SK-N-SH treated with all-trans-retinoic acid at 6 μM for 48 hours (cell line): ENCODE measurements at regions not wholly inside any gene's neighbourhood (a gene's known extent, or its start where the extent isn't known, plus 50 kb on each side); places are given as distances from the start of the nearest gene placed in this dataset.

ENCODE experiments used
- ATAC-seq: fragments of 200-7000 bp; cut with Tn5 transposase; 3 replicates; pipeline ENCODE4 v1.9.1; 2020; ENCODE audit warnings: mild to moderate bottlenecking, moderate library complexity
- BACH2 ChIP-seq: fragments of 250-450 bp; sonication (Bioruptor Pico); IDR thresholded peaks from 2 replicates; pipeline ENCODE4 v1.9.0; 2021; ENCODE audit warnings: mild to moderate bottlenecking, borderline replicate concordance
- CSRNP3 ChIP-seq: fragments of 250-450 bp; sonication (Bioruptor Pico); IDR thresholded peaks from 2 replicates; pipeline ENCODE4 v1.5.1; 2021; ENCODE audit warnings: mild to moderate bottlenecking, moderate library complexity
- GLIS3 ChIP-seq: fragments of 250-450 bp; sonication (Bioruptor Pico); IDR thresholded peaks from 2 replicates; pipeline ENCODE4 v1.5.0; 2020; ENCODE audit warnings: mild to moderate bottlenecking, moderate library complexity
- OSR1 ChIP-seq: fragments of 250-450 bp; sonication (Bioruptor Pico); IDR thresholded peaks from 2 replicates; pipeline ENCODE4 v1.8.0; 2022; ENCODE audit warnings: moderate library complexity, mild to moderate bottlenecking, inconsistent platforms
- PATZ1 ChIP-seq: fragments of 250-450 bp; sonication (Bioruptor Pico); IDR thresholded peaks from 2 replicates; pipeline ENCODE4 v1.8.0; 2020; ENCODE audit warnings: mild to moderate bottlenecking, moderate library complexity, borderline replicate concordance
- SNAI2 ChIP-seq: fragments of 250-450 bp; sonication (Bioruptor Pico); IDR thresholded peaks from 2 replicates; pipeline ENCODE4 v1.5.0; 2020; ENCODE audit warnings: mild to moderate bottlenecking, moderate library complexity
- TCF4 ChIP-seq: fragments of 250-450 bp; sonication (Bioruptor Pico); IDR thresholded peaks from 2 replicates; pipeline ENCODE4 v1.8.0; 2021; ENCODE audit warnings: mild to moderate bottlenecking, moderate library complexity, borderline replicate concordance
- TOX ChIP-seq: fragments of 250-450 bp; sonication (Bioruptor Pico); IDR thresholded peaks from 2 replicates; pipeline ENCODE4 v1.8.0; 2021; ENCODE audit warnings: mild to moderate bottlenecking, moderate library complexity, borderline replicate concordance
- TSHZ2 ChIP-seq: fragments of 250-450 bp; sonication (Bioruptor Pico); IDR thresholded peaks from 2 replicates; pipeline ENCODE4 v1.5.0; 2020; ENCODE audit warnings: mild to moderate bottlenecking, moderate library complexity
- ZC3H10 ChIP-seq: fragments of 250-450 bp; sonication (Bioruptor Pico); IDR thresholded peaks from 2 replicates; pipeline ENCODE4 v1.5.1; 2021; ENCODE audit warnings: mild to moderate bottlenecking, moderate library complexity
- ZFP3 ChIP-seq: fragments of 250-450 bp; sonication (Bioruptor Pico); IDR thresholded peaks from 2 replicates; pipeline ENCODE4 v1.5.0; 2020; ENCODE audit warnings: mild to moderate bottlenecking, moderate library complexity
- ZNF565 ChIP-seq: fragments of 450-650 bp; formaldehyde crosslinking; conservative IDR thresholded peaks from 2 replicates; pipeline ENCODE4 v1.5.0; 2020; ENCODE audit warnings: low read depth, mild to moderate bottlenecking, moderate library complexity

- ATAC-seq = no peak
- no peak for TF ChIP-seq CSRNP3 (CRISPR knock-in tag)
- no peak for TF ChIP-seq OSR1 (CRISPR knock-in tag)
- TF ChIP-seq TSHZ2 (CRISPR knock-in tag) = no peak
- TF ChIP-seq TCF4 (CRISPR knock-in tag) = no peak
- no peak for TF ChIP-seq ZFP3 (CRISPR knock-in tag)
- TF ChIP-seq BACH2 = no peak
- TF ChIP-seq SNAI2 (CRISPR knock-in tag) = no peak
- TF ChIP-seq GLIS3 (CRISPR knock-in tag) = no peak
- TF ChIP-seq PATZ1 = no peak
- no peak for TF ChIP-seq TOX (CRISPR knock-in tag)
Measured at GRCh38 chr13:44735806-44736205, 159.7 kb upstream of the TSC22D1 start.

GRCh38 chr13:44734201-44734707 lies 158.1 kb upstream of the TSC22D1 start:
- peak; percentile 91 for ATAC-seq
- TF ChIP-seq ZC3H10 (no peak), TCF4 (CRISPR knock-in tag) (peak; percentile 51; the same call in 1 of the 2 replicates), ZNF565 (CRISPR knock-in tag) (no peak), TSHZ2 (CRISPR knock-in tag) (peak; percentile 39; the same call in 1 of the 2 replicates)

- TF ChIP-seq TCF4 (CRISPR knock-in tag) = no peak
- no peak for TF ChIP-seq TSHZ2 (CRISPR knock-in tag)
- no peak for TF ChIP-seq BACH2
- TF ChIP-seq PATZ1 = no peak
Measured at GRCh38 chr13:44732503-44733098, 156.5 kb upstream of the TSC22D1 start.

More at GRCh38 chr13:44732503-44733098, 156.5 kb upstream of the TSC22D1 start:
- ATAC-seq = no peak
